Esophagus muscularis mucosa (tissue), 4 donors: ENCODE measurements at regions not wholly inside any gene's neighbourhood (a gene's known extent, or its start where the extent isn't known, plus 50 kb on each side); places are given as distances from the start of the nearest gene placed in this dataset.
"Not testable (repeated sequence)": the region's sequence is repeated elsewhere in the genome, so short reads cannot be mapped to it uniquely, and the experiment has no call there.

Experiments
- CTCF ChIP-seq, 3 experiments: fragments of 200-600 bp in 2 of 3; fragments of 450-650 bp in 1 of 3; sonication (generic) in 2 of 3; IDR thresholded peaks; one replicate each; pipeline ENCODE4 v1.5.1; 2017 to 2019; ENCODE audit warnings: antibody characterized with exemption in 3 of 3, mild to moderate bottlenecking in 2 of 3, moderate library complexity in 1 of 3
- EP300 ChIP-seq: sonication (generic); formaldehyde crosslinking; IDR thresholded peaks from one replicate; pipeline ENCODE4 v1.6.1; 2017; ENCODE audit warnings: antibody characterized with exemption
- POLR2A ChIP-seq: fragments of 450-650 bp; IDR thresholded peaks from one replicate; pipeline ENCODE4 v1.6.1; 2017; ENCODE audit warnings: antibody characterized with exemption, moderate library complexity, mild to moderate bottlenecking, low read depth
- POLR2AphosphoS5 ChIP-seq, 2 donors: sonication (generic); formaldehyde crosslinking; IDR thresholded peaks; one replicate each; pipeline ENCODE4 v1.6.1; 2017; ENCODE audit warnings: antibody characterized with exemption in 2 of 2

GRCh38 chr5:99521666-99522065 lies 592.9 kb upstream of the CHD1 start:
- not testable (repeated sequence) for TF ChIP-seq EP300; CTCF (IDR thresholded peaks at IDR 0.05); POLR2A; POLR2AphosphoS5 (IDR thresholded peaks at IDR 0.05)
